NCI-H2107 treated with DMSO at 0.1 percent for 48 hours (cell line): ENCODE measurements at regions not wholly inside any gene's neighbourhood (a gene's known extent, or its start where the extent isn't known, plus 50 kb on each side); places are given as distances from the start of the nearest gene placed in this dataset.
"Not testable (repeated sequence)": the region's sequence is repeated elsewhere in the genome, so short reads cannot be mapped to it uniquely, and the experiment has no call there.

Experiments used
- DNase-seq: peaks from one replicate; lab custom pipeline; 2025; ENCODE audit not compliant: unreplicated experiment; lab: John Stamatoyannopoulos, UW

DNA sequence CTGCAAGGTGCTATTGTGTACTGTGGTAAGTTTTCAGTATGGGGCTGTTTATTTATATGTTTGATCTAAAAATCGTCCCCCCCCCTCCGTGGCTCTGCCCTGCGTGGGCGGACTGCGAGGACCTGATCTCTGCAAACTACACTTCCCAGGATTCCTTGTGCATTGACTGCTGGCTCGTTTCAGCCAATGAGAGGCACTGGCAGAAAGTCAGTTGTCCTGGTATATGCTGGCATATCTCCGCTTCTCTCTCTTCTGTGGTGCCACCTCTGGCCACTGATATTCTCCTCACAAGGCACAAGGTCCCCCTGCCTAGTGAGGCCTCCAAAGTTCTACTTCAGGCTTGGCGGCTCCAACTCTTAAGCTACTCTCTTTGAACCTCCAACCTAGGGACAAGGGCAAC, 168.8 kb upstream of the ZFP42 start:
- no peak for DNase-seq

DNA sequence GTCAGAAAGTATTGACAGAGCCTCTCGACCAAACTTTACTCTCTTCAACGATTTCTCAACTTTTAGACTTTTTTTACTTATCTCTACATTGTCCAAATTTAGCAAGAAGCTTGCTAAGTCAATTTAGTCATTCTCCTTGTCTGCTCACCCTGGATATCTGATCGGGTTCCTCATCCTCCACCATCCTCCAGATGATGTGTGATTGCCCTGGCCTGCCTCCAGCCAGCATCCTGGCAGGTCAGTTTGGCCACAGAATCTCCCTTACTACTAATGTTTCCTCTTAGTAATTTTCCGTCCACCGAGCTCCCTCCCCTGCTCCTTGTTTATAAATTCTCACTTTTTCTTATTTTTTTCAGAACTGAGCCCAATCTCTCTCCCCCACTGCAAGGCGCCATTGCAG, 167.9 kb upstream of the ZFP42 start:
- no peak for DNase-seq

DNA sequence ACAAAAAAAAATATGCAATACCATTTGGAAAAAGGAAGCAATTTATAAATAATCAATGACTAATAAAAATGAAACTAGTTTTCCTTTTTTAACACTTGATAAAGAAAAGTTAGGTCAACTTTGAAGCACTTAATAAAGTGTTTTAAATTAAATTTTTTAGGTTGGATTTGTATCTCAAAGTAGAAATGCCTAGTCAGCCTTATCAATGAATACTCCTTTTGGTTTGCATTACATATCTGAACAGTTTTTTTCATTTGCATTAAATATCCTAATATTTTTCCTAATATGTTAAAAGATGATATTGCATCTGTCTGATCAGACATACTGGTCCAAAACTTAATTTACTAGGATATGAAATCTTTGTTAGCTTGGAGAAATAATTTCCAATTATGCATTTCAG, 155.8 kb upstream of the ZFP42 start:
- DNase-seq = no peak

DNA sequence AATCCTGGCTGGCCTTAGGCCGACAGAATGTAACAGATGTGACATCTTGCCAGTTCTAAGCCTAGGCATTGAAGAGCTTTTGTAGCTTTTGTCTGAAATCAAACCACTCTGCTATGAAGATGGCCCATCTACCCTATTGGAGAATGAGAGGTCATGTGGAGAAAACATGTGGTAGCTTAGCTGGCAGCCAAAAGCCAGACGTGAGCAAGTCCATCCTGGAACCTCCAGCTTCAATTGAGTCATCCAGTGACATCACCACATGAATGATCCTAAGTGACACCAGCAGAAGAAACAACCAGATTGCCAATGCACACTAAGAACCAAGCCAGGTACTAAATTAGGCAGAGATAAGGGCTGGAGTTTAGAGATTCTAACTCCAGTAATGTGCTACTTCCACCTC, 154.8 kb upstream of the ZFP42 start:
- no peak for DNase-seq

DNA sequence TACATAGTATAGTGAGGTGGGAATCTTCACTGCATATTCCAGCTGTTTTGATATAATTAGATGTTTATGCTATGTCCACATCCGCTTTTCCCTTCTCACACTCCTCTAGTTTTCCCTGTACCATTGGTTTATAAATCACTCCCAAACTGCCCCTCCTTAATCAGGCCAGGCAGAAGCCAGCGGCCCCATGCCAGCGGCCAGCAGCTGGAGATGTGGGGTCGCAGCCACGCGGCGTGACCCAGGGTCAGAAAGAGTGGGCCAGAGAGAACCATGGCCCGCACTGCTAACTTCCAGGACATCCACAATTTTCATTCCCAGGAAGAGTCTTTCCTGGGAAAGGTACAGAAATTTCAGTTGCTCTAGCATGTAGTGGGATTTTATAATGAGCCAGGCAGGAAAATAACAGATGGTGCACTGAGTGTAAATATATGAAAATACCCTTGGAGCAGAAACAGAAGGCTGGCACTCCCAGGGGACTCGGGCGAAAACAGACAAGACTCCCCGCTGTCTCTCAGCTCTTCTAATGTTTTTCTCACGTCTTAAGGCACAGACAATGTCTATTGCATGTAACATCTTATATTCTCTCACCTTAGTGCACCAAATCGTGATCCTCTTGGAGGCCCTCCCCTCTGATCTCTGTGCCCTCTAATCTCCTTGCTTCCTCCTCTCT, 145.9 kb upstream of the ZFP42 start:
- DNase-seq = no peak

DNA sequence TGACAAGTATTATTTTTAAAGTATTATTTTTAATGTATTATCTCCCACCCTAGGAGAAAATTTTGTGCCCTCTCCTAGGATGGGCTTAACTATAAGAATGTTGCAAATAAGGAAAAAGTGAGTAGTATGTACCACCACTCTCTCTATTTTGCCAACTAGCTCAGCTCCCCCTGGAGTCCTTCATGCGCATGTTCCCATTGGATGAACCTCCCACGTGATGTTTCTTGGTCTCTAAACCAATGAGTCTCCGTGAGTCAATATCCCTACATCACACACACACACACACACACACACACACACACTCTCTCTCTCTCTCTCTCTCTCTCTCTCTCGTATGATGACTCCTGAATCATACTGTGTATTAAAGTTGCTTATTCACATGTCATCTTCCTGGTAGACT, 129.7 kb upstream of the ZFP42 start:
- no peak for DNase-seq

DNA sequence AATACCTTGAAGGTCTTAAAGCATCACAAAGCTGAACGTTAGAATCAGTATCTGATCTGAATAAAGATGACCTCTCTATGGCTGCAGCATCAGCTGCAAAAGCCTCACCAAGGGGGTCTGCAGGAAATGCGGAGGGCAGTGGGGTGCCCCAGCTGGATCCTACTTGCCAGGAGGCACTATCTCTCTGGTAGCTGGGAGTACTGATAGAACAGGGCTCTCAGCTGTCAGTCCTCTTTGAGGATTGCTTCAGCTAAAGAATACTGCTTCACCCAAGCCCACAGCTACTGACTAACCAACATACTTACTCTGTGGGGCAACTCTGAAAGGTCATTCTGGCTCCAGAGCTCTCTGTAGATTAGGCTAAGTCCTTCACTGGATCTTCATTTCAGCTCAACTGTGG, 112.5 kb upstream of the ZFP42 start:
- no peak for DNase-seq

DNA sequence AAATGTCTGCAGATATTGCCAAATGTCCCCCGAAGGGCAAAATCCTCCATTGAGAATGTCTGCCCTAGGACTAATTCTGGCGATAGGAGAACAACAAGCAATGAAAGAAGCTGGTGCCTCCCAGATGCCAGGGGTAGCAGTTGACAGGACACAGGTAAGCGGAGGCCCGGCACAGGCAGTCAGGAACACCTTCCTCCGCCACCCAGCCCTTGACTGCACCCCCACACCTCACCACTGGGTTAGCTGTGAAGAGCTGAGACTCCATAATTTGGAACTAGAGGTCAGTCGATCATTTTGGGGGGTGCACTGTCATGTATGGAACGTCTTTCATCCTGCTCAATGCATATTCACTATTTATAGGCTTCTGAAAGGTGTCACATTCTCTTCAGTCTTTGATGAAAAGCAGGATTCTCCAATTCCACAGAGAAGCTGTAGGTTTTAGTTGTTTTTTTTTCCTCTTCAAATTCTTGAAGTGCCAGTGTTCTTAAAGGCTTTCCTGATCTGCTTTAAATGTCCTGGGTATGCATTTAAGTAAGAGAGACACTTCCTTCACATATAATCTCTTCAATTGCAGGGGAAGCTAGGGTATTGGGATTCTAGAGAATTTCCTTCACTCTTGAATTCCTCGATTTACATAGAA, 111.6 kb upstream of the ZFP42 start:
- DNase-seq = no peak

DNA sequence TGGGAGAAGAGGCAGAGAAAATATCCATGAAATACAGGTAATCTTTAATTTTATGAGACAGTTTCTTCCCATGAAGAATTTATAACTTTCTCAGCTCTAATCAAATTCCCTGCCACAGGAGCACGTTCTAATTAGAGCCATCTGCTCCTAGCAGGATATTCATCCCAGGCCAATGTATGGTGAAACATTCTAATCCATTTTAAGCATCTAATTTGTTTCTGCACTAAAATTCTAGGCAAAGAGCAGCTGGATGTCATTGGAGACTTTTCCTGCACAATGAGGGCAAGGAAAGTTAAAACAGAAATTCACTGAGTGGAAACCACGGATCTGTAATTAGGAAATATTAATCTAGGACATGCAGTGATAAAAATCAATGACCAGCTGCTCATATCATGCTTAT, 107.7 kb upstream of the ZFP42 start:
- no peak for DNase-seq

DNA sequence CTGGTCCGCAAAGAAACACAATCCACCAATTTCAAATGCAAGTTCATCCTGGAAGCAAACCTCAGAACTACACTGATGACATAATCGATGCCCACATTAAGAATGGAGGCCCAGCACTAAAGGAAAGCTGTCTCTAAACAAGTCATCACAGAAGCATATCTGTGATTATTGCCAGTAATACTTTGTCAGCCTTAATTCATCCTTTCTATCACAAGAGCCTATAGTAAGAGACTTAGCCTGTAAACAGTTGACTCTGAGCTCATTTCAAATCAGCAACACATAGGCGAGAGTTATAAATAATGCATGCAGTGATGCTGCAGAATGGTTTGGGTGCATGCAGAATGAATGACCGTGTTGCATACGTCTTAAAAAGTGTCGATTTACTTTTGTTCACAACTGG, 105.9 kb upstream of the ZFP42 start:
- no peak for DNase-seq

DNA sequence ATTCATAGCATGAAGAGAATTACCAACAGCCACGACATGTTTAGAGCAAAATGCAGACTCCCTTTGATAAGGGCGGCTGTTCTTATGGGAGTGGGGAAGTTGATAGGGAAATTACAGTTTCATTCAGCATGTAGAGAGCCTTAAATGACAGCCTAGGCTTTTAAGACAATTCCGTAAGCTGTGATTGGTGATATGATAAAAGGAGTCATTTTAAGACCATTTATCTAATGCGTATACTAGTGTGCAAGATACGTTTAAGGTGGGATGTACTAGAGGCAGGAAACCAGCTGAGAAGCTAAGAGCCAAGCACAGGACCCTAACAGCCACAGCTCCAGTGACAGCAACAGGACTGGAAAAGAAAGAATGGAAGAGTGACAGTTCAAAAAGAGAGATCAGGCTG, 102.2 kb upstream of the ZFP42 start:
- no peak for DNase-seq

DNA sequence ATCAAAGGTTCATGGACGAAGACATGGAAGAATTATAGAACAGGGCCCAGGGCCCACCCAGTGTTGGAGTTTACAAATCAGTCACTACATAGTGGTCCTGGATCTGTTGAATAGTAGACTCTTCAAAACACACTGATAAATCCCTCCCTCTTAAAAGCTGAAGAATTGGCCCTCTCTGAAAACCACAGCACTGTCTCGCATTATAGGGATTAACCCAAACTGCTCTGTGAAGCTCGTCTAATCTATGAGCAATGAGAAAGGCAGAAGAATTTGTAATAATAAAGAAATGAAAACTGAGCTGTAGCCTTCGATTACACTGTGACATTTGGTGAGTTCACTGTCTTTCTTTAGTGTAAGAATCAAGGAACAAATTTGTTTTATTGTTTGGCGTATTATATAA, 92.5 kb upstream of the ZFP42 start:
- no peak for DNase-seq

DNA sequence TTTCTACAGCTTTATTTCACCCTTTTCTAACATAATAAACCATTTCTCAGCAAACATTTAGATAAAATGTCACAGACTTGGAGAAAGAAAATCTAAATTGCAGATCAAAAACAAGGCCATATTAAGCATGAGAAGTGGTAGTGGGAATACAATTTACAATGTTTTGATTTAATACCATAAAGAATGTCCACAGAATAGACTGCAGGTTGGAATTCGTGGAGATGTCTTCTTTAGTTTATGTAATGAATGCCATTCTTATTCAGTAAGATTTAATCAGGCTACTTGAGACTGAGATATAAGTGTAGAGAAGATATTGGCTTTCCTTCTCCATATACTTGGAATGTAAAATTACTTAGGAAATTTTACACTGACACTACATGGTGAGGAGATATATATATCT, 91.9 kb upstream of the ZFP42 start:
- no peak for DNase-seq

DNA sequence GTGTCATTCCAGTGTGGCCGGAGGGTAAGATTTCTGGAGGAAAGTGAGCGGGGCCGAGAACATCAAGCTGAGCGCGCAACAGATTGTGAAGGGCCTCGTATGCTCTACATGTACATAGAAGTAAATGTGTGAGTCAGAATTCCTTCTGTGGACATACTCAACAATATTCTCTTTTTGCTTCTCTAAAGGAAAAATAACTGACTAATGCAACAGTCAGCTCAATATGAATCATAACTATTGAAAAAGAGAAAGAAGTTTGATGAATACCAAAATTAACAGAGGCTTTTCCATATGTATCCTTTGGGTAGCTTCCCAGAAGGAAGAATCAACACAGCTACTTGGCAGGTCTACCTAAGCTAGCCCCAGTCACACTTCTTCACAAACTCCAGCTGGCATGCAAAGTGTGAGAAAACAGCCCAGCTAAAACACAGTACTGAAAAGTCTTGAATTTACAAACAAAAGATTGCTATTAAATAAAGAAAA, 87.5 kb upstream of the ZFP42 start:
- DNase-seq = no peak

DNA sequence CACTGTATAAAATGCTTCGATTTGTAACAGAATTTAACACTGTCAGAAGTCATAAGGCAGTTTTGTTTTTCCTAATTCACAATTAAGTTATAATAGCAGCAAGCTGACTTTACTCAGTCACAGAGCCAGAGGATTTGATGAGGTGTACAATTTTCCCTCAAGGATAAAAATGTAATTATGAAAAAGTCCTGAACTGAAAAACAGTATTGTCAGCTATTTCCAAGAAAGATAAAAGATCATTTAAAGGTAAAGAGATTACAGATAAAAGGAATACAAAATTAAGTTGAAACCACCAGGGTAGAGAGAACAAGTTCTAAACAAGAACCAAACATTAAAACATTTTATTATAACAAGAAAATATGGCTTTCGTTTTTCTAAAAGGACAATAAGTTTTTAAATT, 86.8 kb upstream of the ZFP42 start:
- DNase-seq = no peak

DNA sequence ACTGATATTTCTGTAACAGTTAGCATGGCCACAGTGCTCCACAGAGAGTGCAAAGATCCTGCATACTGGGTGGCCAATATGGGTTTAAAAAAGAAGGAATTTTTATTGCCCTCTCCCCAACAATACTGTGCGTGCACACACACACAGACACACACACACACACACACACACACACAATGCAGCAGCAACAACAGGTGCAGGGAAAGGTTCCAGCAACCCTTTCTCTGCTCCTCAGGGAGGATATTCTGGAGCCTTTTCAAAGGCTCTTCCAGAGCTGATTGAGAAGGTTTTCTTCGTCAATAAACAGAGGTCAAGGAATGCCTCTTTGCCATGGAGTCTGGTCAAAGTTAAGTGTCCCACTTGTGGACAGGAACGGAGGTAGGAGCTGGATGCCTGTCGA, 84.8 kb upstream of the ZFP42 start:
- no peak for DNase-seq

DNA sequence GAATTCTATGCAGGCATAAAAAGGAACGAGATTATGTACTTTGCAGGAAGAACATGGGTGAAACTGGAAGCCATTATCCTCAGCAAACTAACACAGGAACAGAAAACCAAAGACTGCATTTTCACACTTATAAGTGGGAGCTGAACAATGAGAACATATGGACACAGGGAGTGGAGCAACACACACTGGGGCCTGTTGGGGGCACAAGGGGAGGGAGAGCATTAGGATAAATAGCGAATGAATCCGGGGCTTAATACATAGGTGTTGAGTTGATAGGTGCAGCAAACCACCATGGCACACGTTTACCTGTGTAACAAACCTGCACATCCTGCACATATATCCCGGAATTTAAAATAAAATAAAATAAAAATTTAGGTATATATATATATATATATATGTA, 80.2 kb upstream of the ZFP42 start:
- DNase-seq = not testable (repeated sequence)

DNA sequence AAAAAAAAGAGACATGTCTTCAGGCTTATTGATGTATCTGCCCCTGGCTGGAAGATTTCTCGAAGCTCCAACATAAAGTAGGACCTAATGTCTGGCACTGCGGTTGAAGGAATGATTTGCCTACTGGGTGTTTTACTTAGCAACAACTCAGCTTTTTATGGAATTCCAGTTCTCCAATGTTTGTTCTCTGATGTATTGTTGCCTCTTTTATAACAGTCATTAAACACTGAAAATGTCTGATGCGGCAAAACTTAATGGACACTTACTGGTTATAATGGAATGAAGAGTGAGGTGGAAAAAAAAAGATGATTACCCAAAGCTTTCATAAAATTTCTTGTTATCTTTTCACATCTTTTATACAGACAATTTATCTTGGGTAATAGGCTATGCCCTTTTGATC, 75.6 kb upstream of the ZFP42 start:
- DNase-seq = no peak

DNA sequence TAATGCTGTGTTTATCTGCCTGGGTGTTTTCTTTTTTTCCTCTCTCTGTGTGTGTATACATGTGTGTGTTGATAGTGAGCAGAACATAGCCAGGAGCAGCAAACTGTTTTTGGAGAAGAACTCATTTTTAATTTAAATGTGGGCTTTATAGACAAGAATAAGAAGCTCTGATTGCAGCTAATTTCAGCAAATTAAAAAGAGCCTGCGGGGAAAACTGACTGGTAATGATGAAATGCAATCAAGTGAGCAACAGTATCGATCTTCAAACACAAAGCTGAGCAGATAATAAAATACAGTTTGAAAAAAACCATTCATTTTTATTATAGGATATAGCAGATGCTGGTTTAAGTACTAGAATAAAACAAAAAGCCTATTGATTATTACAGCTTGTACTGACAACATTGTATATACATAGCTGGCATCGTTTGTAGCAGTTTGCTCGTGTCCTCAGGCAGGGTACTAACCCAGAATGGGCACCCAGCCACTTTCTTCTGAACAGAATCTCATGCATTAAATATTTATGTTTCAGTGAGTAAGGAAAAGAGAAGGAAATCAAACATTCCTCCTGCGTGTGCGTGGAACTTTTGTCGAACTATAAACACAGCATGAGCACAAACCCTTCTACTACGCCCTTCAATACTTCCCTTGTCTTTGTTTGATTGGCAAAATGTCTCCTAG, 73.5 kb upstream of the ZFP42 start:
- no peak for DNase-seq

DNA sequence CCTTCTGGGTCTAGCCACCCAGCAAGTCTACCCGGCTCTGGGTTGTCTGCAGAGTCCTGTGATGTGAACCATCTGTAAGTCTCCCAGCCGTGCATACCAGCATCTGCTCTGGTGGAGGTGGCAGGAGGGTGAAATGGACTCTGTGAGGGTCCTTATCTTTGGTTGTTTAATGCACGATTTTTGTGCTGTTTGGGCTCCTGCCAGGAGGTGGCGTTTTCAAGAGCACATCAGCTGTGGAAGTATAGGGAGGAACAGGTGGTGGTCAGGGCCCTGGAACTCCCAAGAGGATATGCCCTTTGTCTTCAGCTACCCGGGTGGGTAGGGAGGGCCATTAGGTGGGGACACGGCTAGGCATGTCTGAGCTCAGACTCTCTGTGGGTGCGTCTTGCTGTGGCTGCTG, 66.5 kb upstream of the ZFP42 start:
- no peak for DNase-seq

DNA sequence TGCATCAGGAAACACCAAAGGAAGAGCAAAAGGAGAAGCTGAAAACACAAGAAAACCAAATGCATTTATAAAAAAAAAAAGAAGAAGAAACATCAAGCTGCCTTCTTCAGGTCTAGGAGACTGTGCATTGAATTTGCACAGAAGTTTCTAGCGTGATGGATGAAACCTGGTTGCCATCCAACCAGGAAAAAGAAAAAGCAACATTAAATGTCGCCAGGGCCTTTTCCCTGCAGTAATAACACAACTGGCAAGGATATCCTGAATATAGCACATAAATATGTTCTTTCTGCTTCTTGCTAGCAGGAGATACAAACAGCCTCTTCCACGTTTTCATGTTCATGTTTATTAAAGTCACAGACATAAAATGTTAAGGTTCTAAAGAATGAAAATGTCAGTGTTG, 60.8 kb upstream of the ZFP42 start:
- no peak for DNase-seq

DNA sequence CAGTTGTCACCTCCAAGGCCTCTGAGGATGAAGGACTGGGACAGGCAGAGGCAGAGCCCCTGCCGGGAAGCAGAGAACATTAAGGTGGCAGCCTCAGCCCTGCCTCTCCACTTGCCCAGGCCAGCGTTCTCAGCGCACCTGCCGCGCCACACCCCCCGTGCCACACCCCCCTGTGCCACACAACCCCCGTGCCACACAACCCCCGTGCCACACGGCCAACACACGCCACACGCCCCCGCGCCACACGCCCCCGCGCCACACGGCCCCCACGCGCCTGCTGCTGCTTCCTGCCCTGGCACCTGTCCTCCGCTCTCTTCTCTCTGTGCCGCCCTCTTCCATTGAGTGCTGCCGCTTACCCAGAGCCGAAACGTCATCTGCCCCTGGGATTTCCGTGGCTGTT, 58.0 kb upstream of the ZFP42 start:
- DNase-seq = no peak

DNA sequence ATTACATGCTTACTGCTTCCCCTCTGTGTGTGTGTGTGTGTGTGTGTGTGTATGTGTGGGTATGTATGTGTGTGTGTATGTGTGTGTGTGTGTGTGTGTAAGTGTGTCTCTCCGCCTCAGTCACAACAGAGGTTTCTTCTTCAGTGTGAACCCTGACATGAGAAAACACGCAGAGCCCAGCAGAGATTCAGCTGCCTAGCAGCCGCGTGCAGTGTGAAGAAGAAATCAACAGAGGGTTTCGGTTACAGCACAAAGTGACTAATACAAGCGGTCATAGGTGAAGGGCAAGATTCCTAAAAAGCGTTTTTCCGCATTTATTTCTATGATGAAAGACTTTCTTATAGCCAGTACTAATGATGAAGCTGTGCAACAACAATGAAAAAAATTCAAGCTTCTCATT, 55.3 kb upstream of the ZFP42 start:
- DNase-seq = no peak
